ENCODE measurements at regions not wholly inside any gene's neighbourhood (a gene's known extent, or its start where the extent isn't known, plus 50 kb on each side); places are given as distances from the start of the nearest gene placed in this dataset.

- Histone ChIP-seq H3K79me1 (ENCODE audit: low read depth, low read length) (no peaks in the 10 kb centered on the region), H3K4ac (replicated peaks; ENCODE audit: insufficient read length, low read depth, low read length) (no peak overlapping the region), H3K18ac (ENCODE audit: extremely low read depth, low read length) (no peak overlapping the region), H2BK120ac (replicated peaks; ENCODE audit: low read depth, low read length) (no peak overlapping the region), H2BK5ac (ENCODE audit: low read depth, low read length) (no peak overlapping the region), H4K20me1 (replicated peaks in 1 of 2; ENCODE audit: control insufficient read depth in 1 of 2, insufficient read depth in 2 of 2, low read length in 2 of 2) (no peaks in the 10 kb centered on the region), H3K56ac (replicated peaks; ENCODE audit: insufficient read length, low read depth, low read length) (no peak overlapping the region), H2AK5ac (ENCODE audit: low read depth, low read length) (no peak overlapping the region), H3K9ac (replicated peaks in 1 of 4; ENCODE audit: extremely low read depth in 1 of 4, low read depth in 3 of 4, low read length in 3 of 4) (no peak overlapping the region; a peak in 1 of 7 replicates), H3K14ac (ENCODE audit: insufficient read length) (no peak overlapping the region), H3K4me3 (ENCODE audit: extremely low read depth in 1 of 4, insufficient read depth in 2 of 4, low read depth in 3 of 4, low read length in 4 of 4) (no peak overlapping the region), H4K8ac (ENCODE audit: extremely low read depth, insufficient read depth, low read length) (no peak overlapping the region), H4K5ac (ENCODE audit: insufficient read length, low read depth, low read length) (no peak overlapping the region), H2BK20ac (ENCODE audit: low read length) (no peak overlapping the region), H3K27me3 (replicated peaks in 1 of 4; ENCODE audit: control insufficient read depth in 3 of 4, extremely low read depth in 1 of 4, insufficient read depth in 3 of 4, low read length in 3 of 4) (no peaks in the 10 kb centered on the region), H2AFZ (ENCODE audit: low read length) (no peak overlapping the region), H4K91ac (replicated peaks; ENCODE audit: insufficient read length, low read length) (no peak overlapping the region), H3K4me2 (ENCODE audit: insufficient read depth in 1 of 2, low read depth in 2 of 2, low read length in 2 of 2) (no peak overlapping the region), H3K23me2 (ENCODE audit: low read depth, low read length) (no peaks in the 10 kb centered on the region; the same call in 1 of the 2 replicates), H3K79me2 (ENCODE audit: control insufficient read depth in 1 of 2, insufficient read depth in 2 of 2, low read length in 2 of 2) (no peaks in the 10 kb centered on the region), H3K27ac (ENCODE audit: low read depth, low read length) (no peak overlapping the region), H3K9me3 (ENCODE audit: insufficient read depth in 2 of 2, low read depth in 1 of 2, low read length in 1 of 2) (no peaks in the 10 kb centered on the region), H3K23ac (ENCODE audit: insufficient read length) (no peak overlapping the region), H3K4me1 (replicated peaks in 1 of 4; ENCODE audit: control insufficient read depth in 3 of 4, insufficient read depth in 4 of 4, low read length in 3 of 4) (no peaks in the 10 kb centered on the region; a peak in 1 of 7 replicates), H2BK12ac (ENCODE audit: low read depth, low read length) (no peak overlapping the region), H2BK15ac (ENCODE audit: low read length) (no peak overlapping the region), H3K36me3 (ENCODE audit: control insufficient read depth in 2 of 4, insufficient read depth in 4 of 4, low read length in 3 of 4) (no peaks in the 10 kb centered on the region)
- TF ChIP-seq EZH2 (IDR thresholded peaks at IDR 0.05; ENCODE audit: low read depth, low read length, severe bottlenecking) (no peak), CBX5 (IDR thresholded peaks at IDR 0.05; ENCODE audit: low read depth, low read length) (no peak), POLR2AphosphoS5 (IDR thresholded peaks at IDR 0.05; ENCODE audit: low read depth, low read length) (no peak), SIN3A (conservative IDR thresholded peaks at IDR 0.05 in 1 of 2, IDR thresholded peaks at IDR 0.05 in 1 of 2; ENCODE audit: low read depth in 1 of 2, low read length in 2 of 2) (no peak), SIX5 (IDR thresholded peaks at IDR 0.05; ENCODE audit: low read depth, low read length) (no peak), KDM1A (IDR thresholded peaks at IDR 0.05; ENCODE audit: borderline replicate concordance, low read length) (no peak), MAFK (IDR thresholded peaks at IDR 0.05; ENCODE audit: low read depth, low read length) (no peak), SP1 (IDR thresholded peaks at IDR 0.05; ENCODE audit: low read depth, low read length) (no peak)
- FAIRE-seq (no peak), DNase-seq (ENCODE audit: low read depth in 1 of 2, low spot score in 2 of 2) (no peak)
- 83% methylated on average over 5 of the region's 5 CpGs; no CpG with 5 or more reads in 1 of the 2 experiments for WGBS, 2 experiments (ENCODE audit: extremely low coverage in 1 of 2, insufficient coverage in 1 of 2, insufficient read length in 1 of 2, insufficient replicate concordance in 2 of 2, low coverage in 1 of 2, low lambda C conversion rate in 2 of 2, missing lambda C conversion rate in 1 of 2)
- ChIA-PET CTCF (ENCODE audit: partially characterized antibody) (interaction anchor here (1.1 kb wide), 1 partner anchor 16 kb away, joined by 5 read pairs; no protein-coding TSS in a partner anchor), POLR2A (ENCODE audit: partially characterized antibody) (no interaction called here)
Measured at GRCh38 chr12:125873016-125873415, 807.8 kb downstream of the AACS start.
